ENCODE measurements at regions not wholly inside any gene's neighbourhood (a gene's known extent, or its start where the extent isn't known, plus 50 kb on each side); places are given as distances from the start of the nearest gene placed in this dataset.

DNA sequence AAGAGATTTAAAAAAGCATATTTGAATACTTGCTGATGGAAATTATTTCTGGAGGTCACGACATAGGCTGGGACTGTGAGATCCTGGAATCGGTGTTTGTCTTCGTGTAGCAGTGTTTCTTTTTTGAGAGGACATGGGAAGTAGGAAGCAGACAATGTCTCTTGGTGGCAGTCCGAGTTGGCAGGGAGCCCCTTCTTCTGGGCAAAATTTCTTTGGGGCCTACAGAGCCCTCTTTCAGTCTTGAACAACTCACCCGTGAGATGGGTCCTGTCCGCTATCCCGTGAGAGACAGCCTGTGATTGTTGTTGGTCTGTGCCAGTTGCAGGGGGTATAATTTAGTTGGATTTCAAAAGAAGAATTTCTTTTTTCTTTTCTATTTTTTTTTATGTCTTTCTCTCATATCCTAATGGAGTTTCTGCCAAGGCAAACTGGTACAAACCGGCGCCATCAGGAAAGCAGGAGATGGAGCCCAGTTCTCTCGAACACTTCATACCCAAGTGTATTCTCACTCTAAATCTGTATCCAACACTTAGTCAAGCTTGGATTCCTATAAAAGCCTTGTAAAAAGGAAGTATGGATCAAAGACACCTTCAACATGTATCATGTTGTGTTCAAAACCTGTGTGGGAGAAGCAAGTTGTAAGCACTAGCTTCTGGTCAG, 785.1 kb downstream of the MAFB start:
- Mint-ChIP-seq H3K27me3 (no peaks in the 10 kb centered on the region), H3K9me3 (peaks cover 0 to 3% of the 10 kb centered on the region in 2 donors), H3K4me3 (no peak overlapping the region), H3K4me1 (ENCODE audit: low read depth in 2 of 2) (no peaks in the 10 kb centered on the region), H3K36me3 (ENCODE audit: insufficient read depth) (no peaks in the 10 kb centered on the region), H3K27ac (no peak overlapping the region)
- no peak for ATAC-seq (replicated peaks)
- no peak for DNase-seq

DNA sequence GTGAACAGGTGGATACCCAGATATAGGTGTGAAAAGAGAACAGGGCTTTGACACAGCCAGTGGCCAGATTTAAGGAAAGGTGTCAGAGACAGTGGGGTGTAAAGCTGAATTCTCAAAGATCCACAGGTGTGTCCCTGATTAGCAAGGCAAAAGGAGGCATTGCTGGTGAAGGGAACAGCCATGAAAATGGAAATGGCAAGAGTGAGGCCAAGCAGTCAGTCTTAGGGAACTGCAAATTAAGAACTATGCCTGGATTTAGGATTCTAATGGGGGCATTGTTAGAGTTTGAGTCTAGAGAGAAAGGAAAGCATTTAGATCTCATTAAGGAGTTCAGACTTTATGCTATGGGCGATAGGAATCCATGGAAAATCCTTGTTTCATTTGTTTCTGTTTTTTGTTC, 789.2 kb downstream of the MAFB start:
- no peaks in the 10 kb centered on the region for H3K36me3 Mint-ChIP-seq (ENCODE audit: insufficient read depth)
- no peak overlapping the region for H3K4me3 Mint-ChIP-seq
- H3K27ac Mint-ChIP-seq, result no peak overlapping the region
- H3K27me3 Mint-ChIP-seq, result peaks cover 0 to 5% of the 10 kb centered on the region in 2 donors
- no peak for ATAC-seq (replicated peaks)
- no peak for DNase-seq
- H3K4me1 Mint-ChIP-seq (ENCODE audit: low read depth in 2 of 2), result no peaks in the 10 kb centered on the region
- peaks cover 0 to 5% of the 10 kb centered on the region in 2 donors for H3K9me3 Mint-ChIP-seq

DNA sequence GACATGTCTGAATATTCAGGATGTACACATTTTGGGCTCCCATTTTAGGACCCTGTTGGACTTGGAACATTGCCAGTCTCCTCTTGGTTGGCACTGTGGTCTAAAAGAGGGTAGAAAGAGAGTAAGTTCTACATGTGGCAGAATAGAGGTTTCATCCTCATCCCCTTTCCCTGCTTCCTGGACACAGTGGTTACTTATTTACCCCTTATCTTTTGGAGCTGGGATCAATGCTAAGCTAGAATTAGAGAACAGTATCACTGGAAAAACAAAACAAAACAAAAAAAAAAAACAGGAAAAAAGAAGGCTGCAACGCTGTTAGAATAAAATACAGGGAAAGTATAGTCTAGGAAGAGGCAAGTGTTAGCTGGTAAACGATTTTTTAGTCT, 790.6 kb downstream of the MAFB start:
- peaks cover 0 to 5% of the 10 kb centered on the region in 2 donors for H3K9me3 Mint-ChIP-seq
- H3K4me3 Mint-ChIP-seq, result no peak overlapping the region
- peaks cover 0 to 8% of the 10 kb centered on the region in 2 donors for H3K27me3 Mint-ChIP-seq
- ATAC-seq (replicated peaks) (no peak), DNase-seq (no peak)
- no peaks in the 10 kb centered on the region for H3K36me3 Mint-ChIP-seq (ENCODE audit: insufficient read depth)
- no peaks in the 10 kb centered on the region for H3K4me1 Mint-ChIP-seq (ENCODE audit: low read depth in 2 of 2)
- no peak overlapping the region for H3K27ac Mint-ChIP-seq

DNA sequence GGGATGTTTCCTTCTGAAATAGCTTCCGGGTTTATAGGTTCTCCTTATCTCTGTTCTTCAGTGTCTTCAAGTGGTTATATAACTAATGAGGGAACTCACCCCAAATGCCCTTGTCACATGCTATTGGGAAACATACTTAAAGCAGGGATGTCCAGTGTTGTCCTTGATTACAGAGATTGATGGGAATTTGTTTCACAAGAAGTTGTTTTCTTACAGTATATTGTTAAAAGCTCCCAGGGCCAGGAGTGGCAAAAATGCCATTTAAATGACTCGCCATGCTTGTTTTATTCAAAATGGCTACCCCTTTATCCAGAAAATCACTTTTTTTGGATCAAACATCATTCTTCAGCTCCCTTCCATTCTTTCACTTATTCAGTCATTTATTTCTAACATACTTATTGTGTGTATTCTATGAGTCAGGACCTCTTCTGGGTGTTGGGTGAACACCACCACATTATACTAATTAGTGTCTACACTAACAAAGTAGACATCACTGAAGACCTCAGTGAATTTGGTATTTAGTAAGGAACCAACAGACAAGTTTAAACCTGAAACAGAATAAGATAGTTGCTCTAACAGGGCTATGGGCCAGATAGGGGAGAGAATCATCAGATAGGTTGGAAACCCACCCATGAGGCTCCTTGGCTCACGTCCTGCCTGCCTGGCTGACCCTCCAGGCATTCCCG, 791.1 kb downstream of the MAFB start:
- H3K27me3 Mint-ChIP-seq, result peaks cover 0 to 8% of the 10 kb centered on the region in 2 donors
- no peak for DNase-seq
- peaks cover 0 to 5% of the 10 kb centered on the region in 2 donors for H3K9me3 Mint-ChIP-seq
- H3K27ac Mint-ChIP-seq, result no peak overlapping the region
- H3K36me3 Mint-ChIP-seq (ENCODE audit: insufficient read depth), result no peaks in the 10 kb centered on the region
- ATAC-seq (replicated peaks), result no peak
- no peaks in the 10 kb centered on the region for H3K4me1 Mint-ChIP-seq (ENCODE audit: low read depth in 2 of 2)
- no peak overlapping the region for H3K4me3 Mint-ChIP-seq

DNA sequence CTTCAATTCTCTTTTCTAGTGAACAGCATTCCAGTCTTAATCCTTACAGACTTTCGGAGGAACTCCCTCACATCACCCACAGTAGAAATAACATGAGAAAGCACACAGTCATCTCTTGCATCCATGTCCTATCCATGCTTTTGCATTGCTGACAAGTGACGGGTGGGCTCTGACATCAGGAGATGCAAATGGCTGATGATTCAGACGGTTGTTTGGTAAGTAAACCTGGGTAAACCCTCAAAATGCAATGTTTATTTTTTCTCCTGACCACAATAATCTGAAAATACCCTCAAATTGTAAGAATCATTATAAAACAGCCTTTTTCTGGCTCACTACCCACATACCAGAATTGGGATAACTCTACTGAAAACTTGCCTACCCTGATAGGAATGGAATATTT, 792.0 kb downstream of the MAFB start:
- no peak overlapping the region for H3K27ac Mint-ChIP-seq
- no peak for ATAC-seq (replicated peaks)
- peaks cover 0 to 8% of the 10 kb centered on the region in 2 donors for H3K27me3 Mint-ChIP-seq
- no peak overlapping the region for H3K4me3 Mint-ChIP-seq
- H3K9me3 Mint-ChIP-seq, result peaks cover 0 to 5% of the 10 kb centered on the region in 2 donors
- no peaks in the 10 kb centered on the region for H3K4me1 Mint-ChIP-seq (ENCODE audit: low read depth in 2 of 2)
- no peaks in the 10 kb centered on the region for H3K36me3 Mint-ChIP-seq (ENCODE audit: insufficient read depth)
- DNase-seq, result no peak

DNA sequence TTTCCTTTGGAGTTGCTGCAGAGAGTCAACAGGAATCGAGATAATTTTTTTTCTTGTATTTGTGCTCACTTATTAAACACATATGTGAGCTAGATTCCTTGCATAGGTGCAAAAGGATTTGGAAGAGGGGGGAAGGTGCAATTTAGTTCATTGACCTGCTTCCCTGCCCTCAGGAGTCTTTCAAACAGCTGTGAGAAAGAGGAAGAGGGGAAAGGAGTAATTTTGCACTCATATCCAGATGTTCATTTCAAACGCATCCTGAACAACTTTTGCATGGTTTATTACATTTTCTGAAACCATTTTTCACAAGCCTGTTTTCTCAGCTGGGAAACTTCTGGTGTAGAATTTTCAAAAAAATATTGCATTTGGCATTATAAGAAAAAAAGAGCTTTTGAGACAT, 795.0 kb downstream of the MAFB start:
- ATAC-seq (replicated peaks), result no peak
- Mint-ChIP-seq H3K4me1 (ENCODE audit: low read depth in 2 of 2) (no peaks in the 10 kb centered on the region), H3K4me3 (no peak overlapping the region), H3K27me3 (peaks cover 0 to 8% of the 10 kb centered on the region in 2 donors), H3K27ac (no peak overlapping the region), H3K9me3 (peaks cover 0 to 4% of the 10 kb centered on the region in 2 donors), H3K36me3 (ENCODE audit: insufficient read depth) (no peaks in the 10 kb centered on the region)
- DNase-seq, result no peak

DNA sequence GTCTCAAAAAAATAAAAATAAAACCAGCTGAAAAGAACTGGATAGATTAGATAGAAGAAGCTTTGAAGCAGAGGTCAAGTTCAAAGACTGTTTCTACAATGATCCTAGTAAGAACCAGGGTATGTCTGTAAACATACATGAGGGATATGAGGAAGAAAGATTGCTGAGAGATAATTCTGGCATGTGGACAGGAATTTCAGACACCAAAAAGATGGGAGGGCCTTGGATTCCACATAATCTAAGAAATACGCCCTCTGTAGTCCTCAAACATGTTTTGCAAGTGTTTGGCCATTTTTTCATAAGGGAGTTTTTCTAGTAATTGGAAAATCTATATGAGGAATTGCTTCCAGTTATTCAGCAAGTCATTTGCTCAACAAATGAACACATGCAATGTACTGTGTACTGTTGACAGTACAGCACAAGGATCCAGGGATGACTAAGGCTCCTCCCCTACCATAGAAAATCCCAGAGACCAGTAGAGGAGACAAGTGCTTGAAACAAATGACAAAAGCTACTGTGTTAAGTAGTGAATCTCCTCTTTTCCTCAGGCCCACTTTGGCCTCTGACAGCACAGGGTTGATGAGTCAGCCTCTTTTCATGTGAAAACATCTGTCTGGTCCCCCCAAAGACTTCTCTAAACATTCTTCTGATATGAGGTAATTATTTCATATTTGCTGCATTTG, 795.9 kb downstream of the MAFB start:
- H3K4me1 Mint-ChIP-seq (ENCODE audit: low read depth in 2 of 2), result no peaks in the 10 kb centered on the region
- peaks cover 0 to 4% of the 10 kb centered on the region in 2 donors for H3K9me3 Mint-ChIP-seq
- H3K4me3 Mint-ChIP-seq, result no peak overlapping the region
- H3K36me3 Mint-ChIP-seq (ENCODE audit: insufficient read depth), result no peaks in the 10 kb centered on the region
- H3K27ac Mint-ChIP-seq, result no peak overlapping the region
- DNase-seq (no peak), ATAC-seq (replicated peaks) (no peak)
- peaks cover 0 to 8% of the 10 kb centered on the region in 2 donors for H3K27me3 Mint-ChIP-seq

DNA sequence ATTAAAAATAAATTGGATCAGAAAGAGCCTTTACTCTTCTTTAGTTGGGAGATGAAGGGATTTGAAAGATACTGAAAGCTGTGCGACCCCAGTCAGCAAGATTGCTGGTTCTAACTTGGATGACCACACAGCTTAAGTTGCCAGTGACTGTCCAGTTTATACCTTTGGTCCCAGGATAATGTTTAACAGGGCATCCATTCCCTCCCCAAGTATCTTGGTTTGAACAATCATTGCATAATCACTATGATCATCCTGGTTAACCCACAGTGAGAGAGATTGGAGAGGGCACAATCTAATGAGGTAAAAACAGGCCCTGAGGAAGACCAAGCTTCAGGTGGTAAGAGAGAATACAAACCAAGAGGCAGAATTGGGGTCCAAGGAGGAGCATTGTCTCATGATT, 798.3 kb downstream of the MAFB start:
- DNase-seq (no peak), ATAC-seq (replicated peaks) (no peak)
- Mint-ChIP-seq H3K4me1 (ENCODE audit: low read depth in 2 of 2) (no peaks in the 10 kb centered on the region), H3K27me3 (peaks cover 0 to 8% of the 10 kb centered on the region in 2 donors), H3K27ac (no peak overlapping the region), H3K36me3 (ENCODE audit: insufficient read depth) (no peaks in the 10 kb centered on the region), H3K4me3 (no peak overlapping the region), H3K9me3 (peaks cover 0 to 3% of the 10 kb centered on the region in 2 donors)

DNA sequence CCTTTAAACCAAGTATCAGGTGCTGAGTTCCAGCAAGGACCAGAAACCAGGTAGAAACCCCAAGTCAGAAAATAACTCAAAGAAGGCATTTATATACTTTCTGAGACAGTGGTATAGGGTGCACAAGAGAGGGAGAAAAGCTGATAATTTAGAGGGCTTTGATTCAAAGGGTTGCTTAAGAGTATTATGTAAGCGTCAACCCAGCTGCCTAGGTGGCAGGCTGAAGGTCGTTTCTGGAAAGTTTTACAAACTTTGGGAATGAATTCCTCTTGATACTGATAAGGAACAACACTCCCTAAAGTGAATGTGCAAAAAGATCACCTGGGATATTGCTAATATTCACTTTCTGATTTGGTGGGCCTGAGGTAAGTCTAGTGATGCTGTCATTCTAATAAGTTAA, 800.7 kb downstream of the MAFB start:
- H3K4me3 Mint-ChIP-seq, result no peak overlapping the region
- no peaks in the 10 kb centered on the region for H3K27me3 Mint-ChIP-seq
- no peaks in the 10 kb centered on the region for H3K36me3 Mint-ChIP-seq (ENCODE audit: insufficient read depth)
- no peak overlapping the region for H3K27ac Mint-ChIP-seq
- no peak for DNase-seq
- ATAC-seq (replicated peaks), result no peak
- H3K9me3 Mint-ChIP-seq, result peaks cover 0 to 3% of the 10 kb centered on the region in 2 donors
- H3K4me1 Mint-ChIP-seq (ENCODE audit: low read depth in 2 of 2), result no peaks in the 10 kb centered on the region

DNA sequence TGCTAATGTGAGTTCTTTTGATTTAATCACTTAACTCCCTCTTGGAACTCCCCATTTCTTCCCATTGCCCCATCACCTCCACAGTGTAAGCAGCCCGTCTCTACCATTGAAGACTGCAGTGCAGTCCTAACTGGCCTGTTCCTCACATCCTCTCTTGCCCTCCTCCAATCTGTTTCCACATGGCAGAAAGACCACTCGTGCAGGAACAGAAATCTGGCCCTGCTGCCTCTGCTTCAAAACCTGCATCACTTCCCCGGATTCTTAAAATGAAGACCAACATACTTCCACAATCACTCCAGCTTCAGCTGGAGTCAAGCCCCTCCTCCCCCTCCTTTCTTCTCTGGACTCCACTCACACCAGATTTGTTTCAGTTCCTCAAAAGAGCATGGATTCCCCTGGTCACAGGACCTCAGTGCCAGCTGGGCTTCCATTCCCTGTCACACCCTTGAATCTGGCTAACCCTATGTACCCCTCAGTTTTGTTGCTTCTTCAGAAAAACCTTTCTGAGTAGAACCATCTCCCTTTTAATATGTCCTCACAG, 802.3 kb downstream of the MAFB start:
- Mint-ChIP-seq H3K27me3 (no peaks in the 10 kb centered on the region), H3K4me3 (no peak overlapping the region), H3K36me3 (ENCODE audit: insufficient read depth) (no peaks in the 10 kb centered on the region), H3K4me1 (ENCODE audit: low read depth in 2 of 2) (no peaks in the 10 kb centered on the region), H3K27ac (no peak overlapping the region), H3K9me3 (peaks cover 0 to 6% of the 10 kb centered on the region in 2 donors)
- ATAC-seq (replicated peaks) (no peak), DNase-seq (no peak)

DNA sequence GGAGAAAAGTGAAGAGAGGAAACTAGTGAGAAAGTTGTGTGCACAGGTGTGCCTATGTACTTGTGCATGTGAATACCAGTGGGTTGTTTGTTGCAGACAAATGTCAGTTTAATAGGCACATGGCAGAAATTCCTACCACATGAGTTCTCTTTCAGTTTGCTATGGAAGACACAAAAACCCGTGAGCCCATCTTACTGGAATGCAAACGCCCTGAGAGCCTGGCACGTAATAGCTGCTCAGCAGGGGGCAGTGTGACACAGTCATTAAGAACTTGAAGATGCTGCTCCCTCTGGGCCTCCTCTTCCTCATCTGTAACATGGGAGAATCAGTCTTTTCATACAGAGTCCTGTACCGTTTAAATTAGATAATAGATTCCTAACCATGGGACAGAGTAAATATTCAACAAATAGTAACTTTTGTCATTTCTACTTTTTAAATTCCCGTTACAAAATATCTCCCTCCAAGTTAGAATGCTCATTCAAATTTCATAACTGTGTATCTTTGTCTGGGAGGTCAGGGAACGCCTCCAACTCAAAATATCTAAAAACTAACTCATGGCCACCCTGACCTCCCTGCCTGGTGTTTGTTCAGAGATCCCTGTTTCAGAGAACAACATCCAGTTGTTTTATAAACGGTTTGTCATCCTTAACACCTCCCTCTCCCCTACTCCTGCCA, 802.9 kb downstream of the MAFB start:
- no peak for DNase-seq
- Mint-ChIP-seq H3K4me3 (no peak overlapping the region), H3K4me1 (ENCODE audit: low read depth in 2 of 2) (no peaks in the 10 kb centered on the region), H3K9me3 (peaks cover 0 to 5% of the 10 kb centered on the region in 2 donors), H3K27me3 (no peaks in the 10 kb centered on the region), H3K27ac (no peak overlapping the region), H3K36me3 (ENCODE audit: insufficient read depth) (no peaks in the 10 kb centered on the region)
- no peak for ATAC-seq (replicated peaks)

DNA sequence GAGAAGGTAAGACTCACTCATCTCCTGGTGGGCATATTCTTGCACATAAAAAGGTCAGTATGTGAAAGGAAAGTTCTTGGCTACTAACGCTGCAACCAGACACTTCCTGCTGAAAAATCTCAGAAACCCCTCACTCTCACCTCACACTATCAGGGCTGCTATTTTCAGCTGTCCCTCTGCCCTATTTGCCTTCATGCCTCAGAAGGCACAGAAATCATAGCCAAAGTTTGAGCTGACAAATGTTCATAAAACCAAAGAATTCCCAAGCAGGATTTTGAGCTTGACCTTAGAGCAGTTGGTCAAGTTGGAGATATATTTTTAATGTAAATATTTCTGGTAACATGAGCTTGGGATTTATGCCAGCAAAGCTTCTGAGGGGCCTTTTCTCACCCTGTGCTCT, 806.2 kb downstream of the MAFB start:
- Mint-ChIP-seq H3K27ac (no peak overlapping the region), H3K4me3 (no peak overlapping the region), H3K4me1 (ENCODE audit: low read depth in 2 of 2) (no peaks in the 10 kb centered on the region), H3K27me3 (peaks cover 0 to 3% of the 10 kb centered on the region in 2 donors), H3K36me3 (ENCODE audit: insufficient read depth) (no peaks in the 10 kb centered on the region), H3K9me3 (peaks cover 0 to 5% of the 10 kb centered on the region in 2 donors)
- DNase-seq, result no peak
- no peak for ATAC-seq (replicated peaks)

DNA sequence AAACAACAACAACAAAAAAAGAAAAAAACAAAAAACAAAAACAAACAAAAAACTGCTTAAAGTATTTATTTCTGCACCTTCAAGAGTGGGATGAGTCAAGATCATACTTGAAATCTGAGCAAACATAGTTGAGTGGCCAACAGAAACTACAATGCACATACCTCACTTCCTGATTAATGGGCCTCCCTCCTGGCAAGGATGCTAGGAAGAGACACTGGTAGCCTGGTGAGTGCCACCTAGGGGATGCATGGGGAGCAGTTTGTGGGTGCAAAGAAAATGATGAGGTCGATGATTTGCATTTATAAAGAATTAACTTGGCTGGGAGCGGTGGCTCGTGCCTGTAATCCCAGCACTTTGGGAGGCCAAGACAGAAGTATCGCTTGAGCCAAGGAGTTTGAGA, 808.1 kb downstream of the MAFB start:
- H3K9me3 Mint-ChIP-seq, result peaks cover 0 to 5% of the 10 kb centered on the region in 2 donors
- DNase-seq (no peak), ATAC-seq (replicated peaks) (no peak)
- no peaks in the 10 kb centered on the region for H3K36me3 Mint-ChIP-seq (ENCODE audit: insufficient read depth)
- H3K27ac Mint-ChIP-seq, result no peak overlapping the region
- no peaks in the 10 kb centered on the region for H3K4me1 Mint-ChIP-seq (ENCODE audit: low read depth in 2 of 2)
- H3K4me3 Mint-ChIP-seq, result no peak overlapping the region
- H3K27me3 Mint-ChIP-seq, result peaks cover 0 to 8% of the 10 kb centered on the region in 2 donors
